ENCODE measurements at regions not wholly inside any gene's neighbourhood (a gene's known extent, or its start where the extent isn't known, plus 50 kb on each side); places are given as distances from the start of the nearest gene placed in this dataset.

- CTCF ChIA-PET, result no interaction called here
- no peak for TF ChIP-seq CTCF (IDR thresholded peaks at IDR 0.05; ENCODE audit: low read depth, low read length)
These were observed 221.6 kb upstream of the DYNLRB2 start for GRCh38 chr16:80319181-80319580.

GRCh38 chr16:80318107-80318506, 222.7 kb upstream of the DYNLRB2 start:
- Histone ChIP-seq H3K9me3 (ENCODE audit: control insufficient read depth, insufficient read depth, low read length) (no peaks in the 10 kb centered on the region), H3K4me3 (ENCODE audit: low read depth, low read length) (no peak overlapping the region), H3K27me3 (ENCODE audit: control insufficient read depth, insufficient read depth, low read length) (no peaks in the 10 kb centered on the region), H3K27ac (ENCODE audit: low read depth, low read length) (no peak overlapping the region)
- ChIA-PET POLR2A (no interaction called here), CTCF (interaction anchor here (0.7 to 1.3 kb wide), 3 partner anchors 9 to 58 kb away, joined by 3 read pairs; no protein-coding TSS in a partner anchor)
- DNase-seq (ENCODE audit: low read depth, low spot score), result no peak
- TF ChIP-seq CTCF (IDR thresholded peaks at IDR 0.05; ENCODE audit: low read depth, low read length), result no peak

More at GRCh38 chr16:80319181-80319580, 221.6 kb upstream of the DYNLRB2 start:
- DNase-seq (ENCODE audit: low read depth, low spot score), result no peak
- Histone ChIP-seq H3K4me3 (ENCODE audit: low read depth, low read length) (no peak overlapping the region), H3K27ac (ENCODE audit: low read depth, low read length) (no peak overlapping the region), H3K9me3 (ENCODE audit: control insufficient read depth, insufficient read depth, low read length) (no peaks in the 10 kb centered on the region), H3K27me3 (ENCODE audit: control insufficient read depth, insufficient read depth, low read length) (peaks cover 2% of the 10 kb centered on the region)
- POLR2A ChIA-PET, result interaction anchor here (0.6 kb wide), 1 partner anchor 143 kb away, joined by 3 read pairs; no protein-coding TSS in a partner anchor

- Histone ChIP-seq H3K27me3 (ENCODE audit: control insufficient read depth, insufficient read depth, low read length) (no peaks in the 10 kb centered on the region), H3K27ac (ENCODE audit: low read depth, low read length) (no peak overlapping the region), H3K9me3 (ENCODE audit: control insufficient read depth, insufficient read depth, low read length) (no peaks in the 10 kb centered on the region), H3K4me3 (ENCODE audit: low read depth, low read length) (no peak overlapping the region)
- no peak for DNase-seq (ENCODE audit: low read depth, low spot score)
- TF ChIP-seq CTCF (IDR thresholded peaks at IDR 0.05; ENCODE audit: low read depth, low read length), result peak; percentile 58
- ChIA-PET CTCF (interaction anchor here (0.8 to 1.3 kb wide), 2 partner anchors 12 to 58 kb away, joined by 3 read pairs; no protein-coding TSS in a partner anchor), POLR2A (no interaction called here)
These were observed 223.2 kb upstream of the DYNLRB2 start for GRCh38 chr16:80317599-80318037.

- no peak for TF ChIP-seq CTCF (IDR thresholded peaks at IDR 0.05; ENCODE audit: low read depth, low read length)
- Histone ChIP-seq H3K27ac (ENCODE audit: low read depth, low read length) (no peak overlapping the region), H3K4me3 (ENCODE audit: low read depth, low read length) (no peak overlapping the region), H3K9me3 (ENCODE audit: control insufficient read depth, insufficient read depth, low read length) (no peaks in the 10 kb centered on the region), H3K27me3 (ENCODE audit: control insufficient read depth, insufficient read depth, low read length) (no peaks in the 10 kb centered on the region)
- ChIA-PET POLR2A (no interaction called here), CTCF (interaction anchor here (1.3 kb wide), 1 partner anchor 11 kb away, joined by 3 read pairs; no protein-coding TSS in a partner anchor)
- no peak for DNase-seq (ENCODE audit: low read depth, low spot score)
These were observed 223.7 kb upstream of the DYNLRB2 start for GRCh38 chr16:80317116-80317515.

GRCh38 chr16:80314042-80314441, 226.8 kb upstream of the DYNLRB2 start:
- Histone ChIP-seq H3K4me3 (ENCODE audit: low read depth, low read length) (no peak overlapping the region), H3K27me3 (ENCODE audit: control insufficient read depth, insufficient read depth, low read length) (no peaks in the 10 kb centered on the region), H3K9me3 (ENCODE audit: control insufficient read depth, insufficient read depth, low read length) (no peaks in the 10 kb centered on the region), H3K27ac (ENCODE audit: low read depth, low read length) (no peak overlapping the region)
- no peak for DNase-seq (ENCODE audit: low read depth, low spot score)
- ChIA-PET CTCF (interaction anchor here (0.6 kb wide), 1 partner anchor 468 kb away, joined by 4 read pairs; no protein-coding TSS in a partner anchor), POLR2A (no interaction called here)
- TF ChIP-seq CTCF (IDR thresholded peaks at IDR 0.05; ENCODE audit: low read depth, low read length), result no peak
